Common myeloid progenitor, CD34-positive (primary cell): ENCODE measurements at regions not wholly inside any gene's neighbourhood (a gene's known extent, or its start where the extent isn't known, plus 50 kb on each side); places are given as distances from the start of the nearest gene placed in this dataset.

Source experiments
- CTCF ChIA-PET: fragments of 350-600 bp; sonication (Branson Sonifier 250); formaldehyde crosslinking; loops from one replicate; lab custom pipeline; 2021; ENCODE audit warnings: antibody characterized with exemption; lab: Charles Lee
- POLR2A ChIA-PET: fragments of 350-600 bp; sonication (Branson Sonifier 250); formaldehyde crosslinking; loops from one replicate; lab custom pipeline; 2021; ENCODE audit warnings: antibody characterized with exemption; lab: Charles Lee
- DNase-seq, 3 donors: peaks; one replicate each; pipeline versions ENCODE4 v3.0.0 to v3.0.0-alpha.2; 2013
- H3K27ac ChIP-seq, 2 experiments: 1 replicate in 1 of 2; 2 replicates in 1 of 2; pipeline ENCODE4 v1.7.0; 2013; ENCODE audit warnings: inconsistent platforms in 2 of 2, low read length in 2 of 2, mild to moderate bottlenecking in 2 of 2, low read depth in 1 of 2, moderate library complexity in 1 of 2; ENCODE audit not compliant: severe bottlenecking in 2 of 2, insufficient read depth in 1 of 2, poor library complexity in 1 of 2
- H3K27me3 ChIP-seq, 5 experiments: replicated peaks in 2 of 5; 1 replicate in 3 of 5; 2 replicates in 2 of 5; pipeline versions ENCODE4 v1.6.1 to v1.7.0; 2013; ENCODE audit warnings: low read length in 4 of 5, mild to moderate bottlenecking in 2 of 5, moderate library complexity in 2 of 5, inconsistent platforms in 1 of 5; ENCODE audit not compliant: insufficient read depth in 5 of 5, control insufficient read depth in 4 of 5
- H3K36me3 ChIP-seq, 4 experiments: 1 replicate in 2 of 4; 2 replicates in 2 of 4; pipeline versions ENCODE4 v1.6.1 to v1.7.0; 2013; ENCODE audit warnings: low read length in 3 of 4, control low read depth in 1 of 4, mild to moderate bottlenecking in 1 of 4; ENCODE audit not compliant: control insufficient read depth in 4 of 4, insufficient read depth in 4 of 4
- H3K4me1 ChIP-seq, 4 experiments: 1 replicate in 3 of 4; 2 replicates in 1 of 4; pipeline versions ENCODE4 v1.6.1 to v1.7.1; 2013; ENCODE audit warnings: low read length in 3 of 4, mild to moderate bottlenecking in 3 of 4, control low read depth in 1 of 4, inconsistent platforms in 1 of 4, moderate library complexity in 1 of 4; ENCODE audit not compliant: control insufficient read depth in 4 of 4, insufficient read depth in 4 of 4; ENCODE audit errors: control extremely low read depth in 1 of 4
- H3K4me3 ChIP-seq, 7 experiments: 1 replicate in 4 of 7; 2 replicates in 3 of 7; pipeline versions ENCODE4 v1.5.1 to v1.7.0; 2013; ENCODE audit warnings: mild to moderate bottlenecking in 7 of 7, low read length in 6 of 7, moderate library complexity in 6 of 7, inconsistent platforms in 2 of 7, low read depth in 2 of 7, control low read depth in 1 of 7; ENCODE audit not compliant: insufficient read depth in 4 of 7, control insufficient read depth in 1 of 7; ENCODE audit errors: extremely low read depth in 1 of 7
- H3K9me3 ChIP-seq, 5 experiments: 1 replicate in 4 of 5; 2 replicates in 1 of 5; pipeline versions ENCODE4 v1.6.1 to v1.7.1; 2013; ENCODE audit warnings: low read length in 4 of 5, mild to moderate bottlenecking in 2 of 5, inconsistent platforms in 1 of 5, low read depth in 1 of 5, moderate library complexity in 1 of 5; ENCODE audit not compliant: control insufficient read depth in 4 of 5, insufficient read depth in 2 of 5; ENCODE audit errors: control extremely low read depth in 1 of 5
- WGBS: methylation state at CpG from one replicate; pipeline ENCODE4 v1.1.5; 2013; ENCODE audit not compliant: insufficient coverage; 5-methylcytosine and 5-hydroxymethylcytosine counted together

DNA sequence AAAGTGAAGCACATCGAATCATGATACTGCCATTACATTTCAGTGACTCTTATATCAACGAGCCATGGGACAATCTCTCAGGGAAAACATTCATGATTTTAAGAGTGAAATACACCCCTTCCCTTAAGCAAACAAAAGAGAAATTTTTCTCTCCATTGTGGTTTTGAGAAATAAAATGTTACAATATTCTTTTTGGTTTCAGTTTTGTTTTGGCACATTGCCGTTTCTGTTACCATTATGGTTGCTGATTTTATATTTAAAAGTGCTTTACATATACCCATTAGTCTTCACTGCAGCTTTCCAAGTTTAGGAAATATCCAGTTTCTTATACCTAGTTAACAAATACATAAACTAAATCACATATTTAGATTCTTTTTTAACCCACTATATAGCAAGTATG lies 126.8 kb upstream of the SEM1 start:
- peak; percentile 11 to 61 (median 59) for DNase-seq
- peaks cover 5 to 20% (median 10%) of the 10 kb centered on the region in 4 experiments for H3K4me1 ChIP-seq
- H3K4me3 ChIP-seq: peak overlapping the region in 4 of 7 experiments; percentile 27 to 73 (median 34)
- no peaks in the 10 kb centered on the region for H3K36me3 ChIP-seq
- ChIA-PET POLR2A (no interaction called here), CTCF (no interaction called here)
- WGBS: no CpG with 5 or more reads among the region's 3 CpGs
- peak overlapping the region in 1 of 2 experiments; percentile 9 for H3K27ac ChIP-seq
- H3K9me3 ChIP-seq: peaks cover 0 to 3% (median 0%) of the 10 kb centered on the region in 5 experiments
- no peaks in the 10 kb centered on the region for H3K27me3 ChIP-seq

DNA sequence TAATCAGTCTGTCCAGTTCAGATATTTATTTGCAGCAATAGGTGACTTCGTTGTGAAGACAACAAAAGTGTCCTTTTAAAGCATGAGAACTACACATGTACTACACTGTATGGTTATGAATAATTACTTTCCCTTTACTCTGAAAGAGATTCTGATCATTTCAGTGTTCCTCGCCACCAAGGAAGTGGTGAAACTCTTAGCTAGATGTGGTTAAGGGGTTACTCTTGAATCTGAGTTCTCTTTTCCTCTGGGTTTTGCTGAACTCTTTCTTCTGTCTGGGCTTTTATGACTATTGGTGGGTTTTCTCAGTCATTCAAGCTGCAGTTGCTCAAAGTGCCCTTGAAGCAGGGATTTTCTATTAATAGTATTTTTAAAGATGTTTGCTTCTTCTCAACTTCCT lies 127.9 kb upstream of the SEM1 start:
- DNase-seq: peak; percentile 12 to 82 (median 77)
- no CpG with 5 or more reads among the region's 2 CpGs for WGBS
- peaks cover 5 to 20% (median 10%) of the 10 kb centered on the region in 4 experiments for H3K4me1 ChIP-seq
- H3K36me3 ChIP-seq: no peaks in the 10 kb centered on the region
- H3K9me3 ChIP-seq: peaks cover 0 to 3% (median 0%) of the 10 kb centered on the region in 5 experiments
- H3K27ac ChIP-seq: no peak overlapping the region
- ChIA-PET CTCF (no interaction called here), POLR2A (interaction anchor here (0.7 kb wide), 1 partner anchor 23 kb away, joined by 4 read pairs; no protein-coding TSS in a partner anchor)
- no peaks in the 10 kb centered on the region for H3K27me3 ChIP-seq
- peak overlapping the region in 1 of 7 experiments; percentile 39 for H3K4me3 ChIP-seq

DNA sequence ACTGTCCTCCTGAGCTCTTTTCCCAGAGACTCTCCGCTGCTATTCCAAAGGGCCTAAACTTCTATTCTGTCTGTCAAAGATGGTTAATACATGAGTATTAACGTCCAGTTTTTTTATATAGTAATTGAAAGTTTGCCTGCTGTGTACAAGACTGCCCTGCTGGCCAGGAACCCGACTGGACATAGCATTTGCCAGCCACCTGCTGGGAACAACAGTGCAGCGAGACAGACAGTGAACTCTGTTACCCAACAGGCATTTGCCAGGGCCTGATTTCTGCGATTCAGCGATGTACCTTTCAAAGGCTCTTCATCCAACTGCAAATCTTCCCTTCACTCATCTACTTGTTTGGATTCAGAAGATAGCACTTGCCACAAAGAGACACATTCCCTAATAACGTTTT lies 128.8 kb upstream of the SEM1 start:
- Histone ChIP-seq H3K4me1 (peaks cover 5 to 20% (median 10%) of the 10 kb centered on the region in 4 experiments), H3K9me3 (peaks cover 0 to 3% (median 0%) of the 10 kb centered on the region in 5 experiments), H3K27me3 (no peaks in the 10 kb centered on the region), H3K36me3 (no peaks in the 10 kb centered on the region), H3K27ac (no peak overlapping the region), H3K4me3 (no peak overlapping the region)
- CTCF ChIA-PET: no interaction called here
- no peak for DNase-seq
- WGBS: 76% methylated on average over 5 of the region's 7 CpGs
- POLR2A ChIA-PET: no interaction called here

- H3K4me3 ChIP-seq: no peak overlapping the region
- CTCF ChIA-PET: no interaction called here
- DNase-seq: no peak
- POLR2A ChIA-PET: no interaction called here
- H3K27ac ChIP-seq: no peak overlapping the region
- peaks cover 0 to 2% (median 0%) of the 10 kb centered on the region in 5 experiments for H3K9me3 ChIP-seq
- no peaks in the 10 kb centered on the region for H3K27me3 ChIP-seq
- H3K4me1 ChIP-seq: no peaks in the 10 kb centered on the region
- H3K36me3 ChIP-seq: no peaks in the 10 kb centered on the region
Observed at GRCh38 chr7:96855139-96855538, 145.5 kb upstream of the SEM1 start.

GRCh38 chr7:96855691-96856090 lies 146.0 kb upstream of the SEM1 start:
- H3K9me3 ChIP-seq: peaks cover 0 to 2% (median 0%) of the 10 kb centered on the region in 5 experiments
- no peak overlapping the region for H3K27ac ChIP-seq
- ChIA-PET CTCF (no interaction called here), POLR2A (no interaction called here)
- no peak for DNase-seq
- no CpG with 5 or more reads among the region's 1 CpG for WGBS
- no peak overlapping the region for H3K4me3 ChIP-seq
- no peaks in the 10 kb centered on the region for H3K27me3 ChIP-seq
- H3K36me3 ChIP-seq: no peaks in the 10 kb centered on the region
- no peaks in the 10 kb centered on the region for H3K4me1 ChIP-seq

DNA sequence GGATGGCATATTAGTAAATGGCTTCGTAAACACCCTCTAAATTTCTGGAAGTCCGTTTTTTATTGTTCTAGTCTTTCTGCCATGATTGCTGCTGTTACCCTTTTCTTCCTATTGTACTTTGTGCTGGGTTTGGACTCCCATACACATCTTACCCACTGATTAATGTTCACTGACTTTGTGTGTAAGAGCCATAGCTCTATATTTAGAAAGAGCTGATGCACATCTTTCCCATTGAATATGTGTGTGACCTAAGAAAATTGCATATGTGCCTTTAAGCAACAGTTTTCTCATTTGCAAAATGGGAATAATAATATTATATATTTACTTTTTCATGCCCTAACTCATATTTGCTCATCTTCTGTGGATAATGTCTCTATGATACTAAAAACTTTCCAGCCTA lies 135.8 kb upstream of the DLX6 start:
- Histone ChIP-seq H3K27me3 (no peaks in the 10 kb centered on the region), H3K27ac (no peak overlapping the region), H3K4me1 (no peaks in the 10 kb centered on the region), H3K9me3 (no peaks in the 10 kb centered on the region), H3K4me3 (no peak overlapping the region), H3K36me3 (no peaks in the 10 kb centered on the region)
- POLR2A ChIA-PET: no interaction called here
- no peak for DNase-seq
- 100% methylated on average over 2 of the region's 2 CpGs for WGBS
- CTCF ChIA-PET: no interaction called here

GRCh38 chr7:96870185-96870584 lies 135.2 kb upstream of the DLX6 start:
- H3K9me3 ChIP-seq: no peaks in the 10 kb centered on the region
- no peaks in the 10 kb centered on the region for H3K36me3 ChIP-seq
- H3K27ac ChIP-seq: no peak overlapping the region
- POLR2A ChIA-PET: no interaction called here
- CTCF ChIA-PET: no interaction called here
- no peaks in the 10 kb centered on the region for H3K27me3 ChIP-seq
- no peak for DNase-seq
- H3K4me3 ChIP-seq: no peak overlapping the region
- no peaks in the 10 kb centered on the region for H3K4me1 ChIP-seq
- no CpG with 5 or more reads among the region's 2 CpGs for WGBS
